IPS DF 6.9 (cell line): ENCODE measurements at regions not wholly inside any gene's neighbourhood (a gene's known extent, or its start where the extent isn't known, plus 50 kb on each side); places are given as distances from the start of the nearest gene placed in this dataset.

Experiments used
- DNase-seq: peaks from one replicate; pipeline ENCODE4 v3.0.0-alpha.2; 2013; ENCODE audit warnings: low read depth, low spot score
- H3K27ac ChIP-seq: one replicate; pipeline ENCODE4 v1.5.1; 2013; ENCODE audit warnings: low read length, control low read depth
- H3K27me3 ChIP-seq: 2 replicates; pipeline ENCODE4 v1.6.1; 2013; ENCODE audit warnings: mild to moderate bottlenecking, low read length; ENCODE audit not compliant: control insufficient read depth, insufficient read depth
- H3K36me3 ChIP-seq: 2 replicates; pipeline ENCODE4 v1.6.1; 2013; ENCODE audit warnings: low read length; ENCODE audit not compliant: control insufficient read depth, insufficient read depth
- H3K4me1 ChIP-seq: 2 replicates; pipeline ENCODE4 v1.6.1; 2013; ENCODE audit warnings: low read length; ENCODE audit not compliant: control insufficient read depth, insufficient read depth
- H3K4me3 ChIP-seq: 2 replicates; pipeline ENCODE4 v1.5.1; 2013; ENCODE audit warnings: mild to moderate bottlenecking, low read length
- H3K9me3 ChIP-seq: 2 replicates; pipeline ENCODE4 v1.6.1; 2013; ENCODE audit warnings: low read length, inconsistent platforms; ENCODE audit not compliant: control insufficient read depth, insufficient read depth
- WGBS: extraction: QIAGEN DNeasy Blood & Tissue Kit; methylation state at CpG from one replicate; pipeline ENCODE4 v1.1.7; 2013; ENCODE audit warnings: mixed read lengths, missing lambda C conversion rate; ENCODE audit not compliant: insufficient read length, insufficient coverage; 5-methylcytosine and 5-hydroxymethylcytosine counted together

GRCh38 chr9:12538842-12539579, 154.2 kb upstream of the TYRP1 start:
- no CpG with 5 or more reads among the region's 13 CpGs for WGBS
- no peak for DNase-seq
- Histone ChIP-seq H3K4me1 (no peaks in the 10 kb centered on the region), H3K36me3 (no peaks in the 10 kb centered on the region), H3K27me3 (no peaks in the 10 kb centered on the region), H3K27ac (no peak overlapping the region), H3K4me3 (no peak overlapping the region), H3K9me3 (no peaks in the 10 kb centered on the region)

GRCh38 chr9:12539580-12539975, 153.6 kb upstream of the TYRP1 start:
- no peaks in the 10 kb centered on the region for H3K9me3 ChIP-seq
- H3K27ac ChIP-seq, result no peak overlapping the region
- H3K27me3 ChIP-seq, result no peaks in the 10 kb centered on the region
- no peak overlapping the region for H3K4me3 ChIP-seq
- no peaks in the 10 kb centered on the region for H3K4me1 ChIP-seq
- DNase-seq, result no peak
- no CpG with 5 or more reads among the region's 4 CpGs for WGBS
- no peaks in the 10 kb centered on the region for H3K36me3 ChIP-seq

- no peaks in the 10 kb centered on the region for H3K4me1 ChIP-seq
- H3K4me3 ChIP-seq, result no peak overlapping the region
- DNase-seq, result no peak
- WGBS, result no CpG with 5 or more reads among the region's 2 CpGs
- H3K36me3 ChIP-seq, result no peaks in the 10 kb centered on the region
- H3K27ac ChIP-seq, result no peak overlapping the region
- no peaks in the 10 kb centered on the region for H3K27me3 ChIP-seq
- H3K9me3 ChIP-seq, result no peaks in the 10 kb centered on the region; the same call in 1 of the 2 replicates
Measured at GRCh38 chr9:12544700-12545099, 148.5 kb upstream of the TYRP1 start.

GRCh38 chr9:12554636-12555035, 138.5 kb upstream of the TYRP1 start:
- no peaks in the 10 kb centered on the region for H3K36me3 ChIP-seq
- DNase-seq, result no peak
- no peaks in the 10 kb centered on the region for H3K4me1 ChIP-seq
- no peak overlapping the region for H3K27ac ChIP-seq
- no peaks in the 10 kb centered on the region for H3K9me3 ChIP-seq
- H3K27me3 ChIP-seq, result no peaks in the 10 kb centered on the region
- H3K4me3 ChIP-seq, result no peak overlapping the region
- WGBS, result no CpG with 5 or more reads among the region's 5 CpGs

GRCh38 chr9:12566404-12567090, 126.6 kb upstream of the TYRP1 start:
- no peaks in the 10 kb centered on the region for H3K4me1 ChIP-seq
- WGBS, result no CpG with 5 or more reads among the region's 5 CpGs

GRCh38 chr9:12584656-12585522, 108.3 kb upstream of the TYRP1 start:
- no CpG with 5 or more reads among the region's 3 CpGs for WGBS
- Histone ChIP-seq H3K4me1 (no peaks in the 10 kb centered on the region), H3K27ac (no peak overlapping the region), H3K36me3 (no peaks in the 10 kb centered on the region), H3K4me3 (no peak overlapping the region), H3K9me3 (no peaks in the 10 kb centered on the region), H3K27me3 (no peaks in the 10 kb centered on the region)
- no peak for DNase-seq

More at GRCh38 chr9:12566404-12567090, 126.6 kb upstream of the TYRP1 start:
- no peak for DNase-seq
- no peak overlapping the region for H3K27ac ChIP-seq
- no peak overlapping the region for H3K4me3 ChIP-seq
- H3K36me3 ChIP-seq, result no peaks in the 10 kb centered on the region
- no peaks in the 10 kb centered on the region for H3K9me3 ChIP-seq
- no peaks in the 10 kb centered on the region for H3K27me3 ChIP-seq

- H3K27ac ChIP-seq, result no peak overlapping the region
- no peak for DNase-seq
- no peaks in the 10 kb centered on the region for H3K36me3 ChIP-seq
- no peaks in the 10 kb centered on the region for H3K9me3 ChIP-seq
- H3K27me3 ChIP-seq, result no peaks in the 10 kb centered on the region
- no CpG with 5 or more reads among the region's 3 CpGs for WGBS
- no peaks in the 10 kb centered on the region for H3K4me1 ChIP-seq
- no peak overlapping the region for H3K4me3 ChIP-seq
Measured at GRCh38 chr9:12595400-12595799, 97.8 kb upstream of the TYRP1 start.

GRCh38 chr9:12604164-12604821, 88.9 kb upstream of the TYRP1 start:
- Histone ChIP-seq H3K27me3 (no peaks in the 10 kb centered on the region), H3K9me3 (no peaks in the 10 kb centered on the region), H3K27ac (no peak overlapping the region), H3K4me3 (no peak overlapping the region), H3K4me1 (no peaks in the 10 kb centered on the region), H3K36me3 (no peaks in the 10 kb centered on the region)
- no CpG with 5 or more reads among the region's 2 CpGs for WGBS
- DNase-seq, result no peak

- no CpG with 5 or more reads among the region's 4 CpGs for WGBS
- Histone ChIP-seq H3K36me3 (no peaks in the 10 kb centered on the region), H3K27ac (no peak overlapping the region), H3K27me3 (no peaks in the 10 kb centered on the region), H3K9me3 (no peaks in the 10 kb centered on the region), H3K4me1 (no peaks in the 10 kb centered on the region), H3K4me3 (no peak overlapping the region)
- DNase-seq, result no peak
Measured at GRCh38 chr9:12612211-12612770, 80.9 kb upstream of the TYRP1 start.

GRCh38 chr9:12613071-12613470, 80.1 kb upstream of the TYRP1 start:
- H3K9me3 ChIP-seq, result no peaks in the 10 kb centered on the region
- no peak overlapping the region for H3K4me3 ChIP-seq
- no CpG with 5 or more reads among the region's 1 CpG for WGBS
- H3K27me3 ChIP-seq, result no peaks in the 10 kb centered on the region
- no peaks in the 10 kb centered on the region for H3K4me1 ChIP-seq
- no peak for DNase-seq
- H3K27ac ChIP-seq, result no peak overlapping the region
- H3K36me3 ChIP-seq, result no peaks in the 10 kb centered on the region
